Osteocyte (in vitro differentiated cells): ENCODE measurements at regions not wholly inside any gene's neighbourhood (a gene's known extent, or its start where the extent isn't known, plus 50 kb on each side); places are given as distances from the start of the nearest gene placed in this dataset.
A peak's percentile ranks its signal among the peaks of the same experiment; 100 is the strongest.

Source experiments
- DNase-seq: peaks from one replicate; pipeline ENCODE4 v3.0.0; 2021; ENCODE audit warnings: mixed read lengths; ENCODE audit not compliant: unreplicated experiment; ENCODE audit errors: extremely low spot score
- H3K27ac Mint-ChIP-seq: one replicate; pipeline ENCODE4 v1.8.0; 2021; ENCODE audit warnings: mild to moderate bottlenecking, mixed read lengths; ENCODE audit not compliant: unreplicated experiment
- H3K27me3 Mint-ChIP-seq: one replicate; pipeline ENCODE4 v1.8.0; 2021; ENCODE audit warnings: mixed read lengths; ENCODE audit not compliant: unreplicated experiment
- H3K36me3 Mint-ChIP-seq: one replicate; pipeline ENCODE4 v1.8.0; 2021; ENCODE audit warnings: mixed read lengths; ENCODE audit not compliant: unreplicated experiment
- H3K4me1 Mint-ChIP-seq: one replicate; pipeline ENCODE4 v1.8.0; 2021; ENCODE audit warnings: mixed read lengths; ENCODE audit not compliant: unreplicated experiment
- H3K4me3 Mint-ChIP-seq: one replicate; pipeline ENCODE4 v1.8.0; 2021; ENCODE audit warnings: mild to moderate bottlenecking, moderate library complexity, mixed read lengths; ENCODE audit not compliant: unreplicated experiment
- H3K9me3 Mint-ChIP-seq: one replicate; pipeline ENCODE4 v1.8.0; 2021; ENCODE audit warnings: mixed read lengths; ENCODE audit not compliant: unreplicated experiment
- TF ChIP-seq, protein P1 (sequence below): fragments of 200-600 bp; sonication (generic); IDR thresholded peaks from 2 replicates; pipeline ENCODE4 v1.5.0; 2021; ENCODE audit warnings: antibody characterized with exemption, mild to moderate bottlenecking, moderate library complexity

DNA sequence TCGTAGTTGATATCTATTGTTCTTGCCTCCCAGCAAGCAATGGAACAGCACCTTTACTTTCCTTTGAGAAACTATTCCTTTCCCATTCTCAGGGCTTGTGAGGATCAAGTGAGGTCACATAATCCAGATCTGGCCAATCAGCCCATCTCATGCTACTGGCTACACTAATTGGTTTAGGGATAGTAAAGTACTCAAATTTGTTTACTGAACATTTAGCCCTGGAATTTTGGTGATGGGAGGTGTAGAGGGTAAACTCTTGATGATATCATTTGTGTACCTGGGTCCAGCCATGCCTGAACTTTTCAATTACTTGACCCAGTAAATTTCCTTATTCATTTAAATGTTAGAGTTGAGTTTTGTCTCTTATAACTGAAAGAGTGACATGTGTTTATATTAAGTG lies 195.8 kb upstream of the TNP1 start:
- Mint-ChIP-seq H3K4me1 (peaks cover 25% of the 10 kb centered on the region), H3K36me3 (no peaks in the 10 kb centered on the region)

DNA sequence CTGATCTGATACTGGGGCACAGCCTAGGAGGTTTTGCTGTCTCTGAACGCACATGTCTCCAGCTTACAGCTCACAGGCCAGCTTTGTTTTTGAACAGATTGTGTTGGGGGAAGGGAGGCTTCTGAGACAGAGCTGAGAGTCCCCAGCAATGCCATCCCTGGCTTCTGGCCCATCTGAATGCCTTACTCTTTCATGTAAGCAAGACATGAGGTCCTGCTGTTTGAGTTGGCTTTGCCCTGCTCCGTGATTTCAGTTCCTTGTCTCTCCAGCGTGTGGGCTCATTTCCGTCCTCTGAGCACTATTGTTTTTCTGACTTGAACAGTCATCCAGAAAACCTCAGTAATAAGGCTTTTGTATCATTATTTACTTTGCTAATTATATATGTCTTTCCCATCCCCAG lies 194.9 kb upstream of the TNP1 start:
- no peaks in the 10 kb centered on the region for H3K9me3 Mint-ChIP-seq
- H3K4me1 Mint-ChIP-seq, result peaks cover 27% of the 10 kb centered on the region
- H3K36me3 Mint-ChIP-seq, result no peaks in the 10 kb centered on the region
- DNase-seq, result no peak
- no peaks in the 10 kb centered on the region for H3K27me3 Mint-ChIP-seq
- H3K27ac Mint-ChIP-seq, result no peak overlapping the region
- TF ChIP-seq, protein P1, sequence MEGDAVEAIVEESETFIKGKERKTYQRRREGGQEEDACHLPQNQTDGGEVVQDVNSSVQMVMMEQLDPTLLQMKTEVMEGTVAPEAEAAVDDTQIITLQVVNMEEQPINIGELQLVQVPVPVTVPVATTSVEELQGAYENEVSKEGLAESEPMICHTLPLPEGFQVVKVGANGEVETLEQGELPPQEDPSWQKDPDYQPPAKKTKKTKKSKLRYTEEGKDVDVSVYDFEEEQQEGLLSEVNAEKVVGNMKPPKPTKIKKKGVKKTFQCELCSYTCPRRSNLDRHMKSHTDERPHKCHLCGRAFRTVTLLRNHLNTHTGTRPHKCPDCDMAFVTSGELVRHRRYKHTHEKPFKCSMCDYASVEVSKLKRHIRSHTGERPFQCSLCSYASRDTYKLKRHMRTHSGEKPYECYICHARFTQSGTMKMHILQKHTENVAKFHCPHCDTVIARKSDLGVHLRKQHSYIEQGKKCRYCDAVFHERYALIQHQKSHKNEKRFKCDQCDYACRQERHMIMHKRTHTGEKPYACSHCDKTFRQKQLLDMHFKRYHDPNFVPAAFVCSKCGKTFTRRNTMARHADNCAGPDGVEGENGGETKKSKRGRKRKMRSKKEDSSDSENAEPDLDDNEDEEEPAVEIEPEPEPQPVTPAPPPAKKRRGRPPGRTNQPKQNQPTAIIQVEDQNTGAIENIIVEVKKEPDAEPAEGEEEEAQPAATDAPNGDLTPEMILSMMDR, result no peak
- H3K4me3 Mint-ChIP-seq, result no peak overlapping the region

More for the DNA sequence above, 195.8 kb upstream of the TNP1 start:
- Mint-ChIP-seq H3K9me3 (no peaks in the 10 kb centered on the region), H3K4me3 (no peak overlapping the region), H3K27ac (no peak overlapping the region), H3K27me3 (no peaks in the 10 kb centered on the region)
- TF ChIP-seq, protein P1, result no peak
- no peak for DNase-seq

DNA sequence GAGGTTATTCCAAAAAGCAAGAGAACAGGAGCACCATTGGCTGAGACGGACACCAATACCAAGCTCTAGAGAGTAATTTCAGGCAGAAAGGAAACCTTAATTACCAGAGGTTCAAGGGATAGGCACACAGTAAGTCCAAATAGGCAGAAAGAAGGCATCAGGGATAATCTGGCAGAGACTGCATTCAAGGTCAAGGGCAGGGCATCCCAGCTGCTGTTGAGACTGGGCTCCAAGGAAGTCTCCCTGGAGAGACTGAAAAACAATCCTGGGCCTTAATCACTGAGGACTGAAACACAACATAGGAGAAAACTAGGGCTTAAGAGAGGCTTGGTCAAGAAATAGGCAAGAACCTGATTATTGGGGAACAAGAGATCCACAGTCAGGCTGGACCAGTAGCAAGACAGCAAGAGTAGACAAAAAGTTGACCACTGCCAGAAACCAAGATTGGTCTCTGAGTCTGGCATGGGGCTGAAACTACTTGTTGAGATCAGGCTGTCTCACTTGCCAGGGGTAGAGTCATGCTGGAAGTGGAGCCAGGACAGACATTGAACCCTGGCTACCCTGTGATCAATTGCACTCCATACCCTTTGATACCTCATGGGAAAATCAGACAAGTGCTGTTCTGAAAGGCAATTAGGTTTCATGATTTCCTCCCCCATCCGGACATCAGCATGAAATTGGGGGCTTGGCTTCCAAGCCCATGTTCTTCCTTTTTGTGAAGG lies 193.2 kb upstream of the TNP1 start:
- no peaks in the 10 kb centered on the region for H3K9me3 Mint-ChIP-seq
- TF ChIP-seq, protein P1, result no peak
- no peak for DNase-seq
- no peak overlapping the region for H3K4me3 Mint-ChIP-seq
- H3K27ac Mint-ChIP-seq, result no peak overlapping the region
- H3K4me1 Mint-ChIP-seq, result peaks cover 40% of the 10 kb centered on the region
- H3K27me3 Mint-ChIP-seq, result no peaks in the 10 kb centered on the region
- no peaks in the 10 kb centered on the region for H3K36me3 Mint-ChIP-seq

DNA sequence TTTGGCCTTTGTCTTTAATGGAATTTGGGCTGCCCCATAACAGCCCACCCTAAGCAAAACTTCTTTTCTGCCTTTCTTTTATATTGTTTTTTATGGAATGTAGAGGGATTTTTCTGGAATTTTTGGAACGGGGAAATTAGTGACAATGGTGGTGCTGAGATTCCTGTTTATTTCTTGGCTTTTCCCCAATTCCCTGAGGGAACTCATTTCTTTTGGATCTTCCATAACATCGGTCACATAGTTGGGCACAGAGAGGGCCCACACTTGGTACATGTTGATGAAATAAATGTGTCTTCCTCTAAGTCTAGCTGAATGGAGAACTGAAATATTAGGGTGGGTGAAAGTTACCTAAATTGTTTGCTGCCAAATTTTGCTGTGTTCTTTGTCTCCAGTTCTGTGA lies 191.6 kb upstream of the TNP1 start:
- Mint-ChIP-seq H3K9me3 (no peaks in the 10 kb centered on the region), H3K4me3 (no peak overlapping the region), H3K27me3 (no peaks in the 10 kb centered on the region), H3K4me1 (peaks cover 44% of the 10 kb centered on the region), H3K36me3 (no peaks in the 10 kb centered on the region), H3K27ac (no peak overlapping the region)
- no peak for DNase-seq
- TF ChIP-seq, protein P1, result no peak

DNA sequence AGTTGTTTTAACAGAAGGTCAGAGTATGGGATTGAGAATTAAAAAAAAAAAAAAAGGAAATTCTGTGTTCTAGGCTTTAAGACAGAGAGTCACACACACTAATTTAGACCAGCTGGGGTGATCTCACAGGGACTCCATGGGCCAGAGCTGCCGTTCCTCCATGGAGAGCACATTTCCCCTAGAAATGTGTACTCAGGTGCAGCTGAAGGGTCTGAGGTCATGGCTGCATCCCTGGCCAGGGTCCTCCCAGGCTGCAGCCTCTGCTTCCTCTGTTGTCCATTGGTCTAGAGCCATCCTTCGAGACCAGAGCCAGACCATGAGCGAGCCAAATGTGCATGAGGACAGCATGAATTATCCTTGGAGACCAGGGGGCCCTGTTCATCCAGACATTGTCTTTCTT lies 190.1 kb upstream of the TNP1 start:
- Mint-ChIP-seq H3K36me3 (no peaks in the 10 kb centered on the region), H3K9me3 (peaks cover 3% of the 10 kb centered on the region)

More for the DNA sequence above, 190.1 kb upstream of the TNP1 start:
- DNase-seq, result no peak
- H3K4me1 Mint-ChIP-seq, result peaks cover 54% of the 10 kb centered on the region
- H3K27me3 Mint-ChIP-seq, result no peaks in the 10 kb centered on the region
- TF ChIP-seq, protein P1, result no peak
- H3K27ac Mint-ChIP-seq, result peak overlapping the region; percentile 1
- H3K4me3 Mint-ChIP-seq, result no peak overlapping the region
